ENCODE measurements at regions not wholly inside any gene's neighbourhood (a gene's known extent, or its start where the extent isn't known, plus 50 kb on each side); places are given as distances from the start of the nearest gene placed in this dataset.
"Not testable (repeated sequence)": the region's sequence is repeated elsewhere in the genome, so short reads cannot be mapped to it uniquely, and the experiment has no call there.

DNA sequence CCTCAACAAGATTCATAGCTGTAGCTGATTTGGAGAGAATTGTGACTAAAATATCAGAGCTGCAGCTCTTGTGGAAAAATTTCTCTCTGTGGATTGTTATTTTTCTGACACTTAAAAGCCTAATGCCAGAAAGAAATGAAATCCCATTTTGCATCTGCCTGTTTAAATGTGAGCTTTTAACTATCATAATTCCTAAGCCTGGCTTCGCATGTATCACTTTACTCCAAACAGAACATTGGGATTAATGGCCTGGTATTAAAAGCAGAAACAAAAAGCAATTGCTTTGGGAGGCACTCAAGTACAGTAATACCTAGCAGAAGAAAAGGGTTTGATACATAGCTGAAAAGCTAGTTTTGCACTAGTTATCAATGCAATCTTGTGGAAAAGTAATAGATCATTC, 164.2 kb upstream of the FSHR start:
- no peak overlapping the region for H3K4me2 ChIP-seq
- H3K79me2 ChIP-seq (ENCODE audit: insufficient read depth, low read depth), result no peaks in the 10 kb centered on the region
- no peak overlapping the region for H3K4me3 ChIP-seq (IDR thresholded peaks at IDR 0.05; ENCODE audit: insufficient read depth, low read depth, low read length)
- H4K20me1 ChIP-seq (ENCODE audit: insufficient read depth), result no peaks in the 10 kb centered on the region
- no peaks in the 10 kb centered on the region for H3K36me3 ChIP-seq (ENCODE audit: insufficient read depth)
- H3K27me3 ChIP-seq (ENCODE audit: insufficient read depth, low read depth), result no peaks in the 10 kb centered on the region
- no peak overlapping the region for H3K27ac ChIP-seq
- no peak overlapping the region for H2AFZ ChIP-seq (ENCODE audit: low read depth)
- TF ChIP-seq, protein P1, sequence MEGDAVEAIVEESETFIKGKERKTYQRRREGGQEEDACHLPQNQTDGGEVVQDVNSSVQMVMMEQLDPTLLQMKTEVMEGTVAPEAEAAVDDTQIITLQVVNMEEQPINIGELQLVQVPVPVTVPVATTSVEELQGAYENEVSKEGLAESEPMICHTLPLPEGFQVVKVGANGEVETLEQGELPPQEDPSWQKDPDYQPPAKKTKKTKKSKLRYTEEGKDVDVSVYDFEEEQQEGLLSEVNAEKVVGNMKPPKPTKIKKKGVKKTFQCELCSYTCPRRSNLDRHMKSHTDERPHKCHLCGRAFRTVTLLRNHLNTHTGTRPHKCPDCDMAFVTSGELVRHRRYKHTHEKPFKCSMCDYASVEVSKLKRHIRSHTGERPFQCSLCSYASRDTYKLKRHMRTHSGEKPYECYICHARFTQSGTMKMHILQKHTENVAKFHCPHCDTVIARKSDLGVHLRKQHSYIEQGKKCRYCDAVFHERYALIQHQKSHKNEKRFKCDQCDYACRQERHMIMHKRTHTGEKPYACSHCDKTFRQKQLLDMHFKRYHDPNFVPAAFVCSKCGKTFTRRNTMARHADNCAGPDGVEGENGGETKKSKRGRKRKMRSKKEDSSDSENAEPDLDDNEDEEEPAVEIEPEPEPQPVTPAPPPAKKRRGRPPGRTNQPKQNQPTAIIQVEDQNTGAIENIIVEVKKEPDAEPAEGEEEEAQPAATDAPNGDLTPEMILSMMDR (conservative IDR thresholded peaks at IDR 0.05; ENCODE audit: low read depth, low read length), result no peak
- no peaks in the 10 kb centered on the region for H3K4me1 ChIP-seq (ENCODE audit: low read depth, poor library complexity, severe bottlenecking)
- no peak overlapping the region for H3K9ac ChIP-seq

GRCh38 chr2:49309461-49309860, 155.1 kb upstream of the FSHR start:
- Histone ChIP-seq H3K4me1 (ENCODE audit: low read depth, poor library complexity, severe bottlenecking) (no peaks in the 10 kb centered on the region), H3K79me2 (ENCODE audit: insufficient read depth, low read depth) (no peaks in the 10 kb centered on the region), H3K4me3 (IDR thresholded peaks at IDR 0.05; ENCODE audit: insufficient read depth, low read depth, low read length) (no peak overlapping the region), H3K4me2 (no peak overlapping the region), H3K36me3 (ENCODE audit: insufficient read depth) (no peaks in the 10 kb centered on the region), H3K27ac (no peak overlapping the region), H3K27me3 (ENCODE audit: insufficient read depth, low read depth) (no peaks in the 10 kb centered on the region), H4K20me1 (ENCODE audit: insufficient read depth) (no peaks in the 10 kb centered on the region), H2AFZ (ENCODE audit: low read depth) (no peak overlapping the region), H3K9ac (no peak overlapping the region)
- TF ChIP-seq, protein P1 (conservative IDR thresholded peaks at IDR 0.05; ENCODE audit: low read depth, low read length), result no peak

- H3K79me2 ChIP-seq (ENCODE audit: insufficient read depth, low read depth), result no peaks in the 10 kb centered on the region
- no peaks in the 10 kb centered on the region for H3K36me3 ChIP-seq (ENCODE audit: insufficient read depth)
- H3K4me2 ChIP-seq, result no peak overlapping the region
- H3K9ac ChIP-seq, result no peak overlapping the region
- no peak overlapping the region for H2AFZ ChIP-seq (ENCODE audit: low read depth)
- TF ChIP-seq, protein P1 (conservative IDR thresholded peaks at IDR 0.05; ENCODE audit: low read depth, low read length), result no peak
- H3K27ac ChIP-seq, result no peak overlapping the region
- no peaks in the 10 kb centered on the region for H3K4me1 ChIP-seq (ENCODE audit: low read depth, poor library complexity, severe bottlenecking)
- H4K20me1 ChIP-seq (ENCODE audit: insufficient read depth), result no peaks in the 10 kb centered on the region
- no peaks in the 10 kb centered on the region for H3K27me3 ChIP-seq (ENCODE audit: insufficient read depth, low read depth)
- H3K4me3 ChIP-seq (IDR thresholded peaks at IDR 0.05; ENCODE audit: insufficient read depth, low read depth, low read length), result no peak overlapping the region
These were observed 152.6 kb upstream of the FSHR start for GRCh38 chr2:49306925-49307324.

DNA sequence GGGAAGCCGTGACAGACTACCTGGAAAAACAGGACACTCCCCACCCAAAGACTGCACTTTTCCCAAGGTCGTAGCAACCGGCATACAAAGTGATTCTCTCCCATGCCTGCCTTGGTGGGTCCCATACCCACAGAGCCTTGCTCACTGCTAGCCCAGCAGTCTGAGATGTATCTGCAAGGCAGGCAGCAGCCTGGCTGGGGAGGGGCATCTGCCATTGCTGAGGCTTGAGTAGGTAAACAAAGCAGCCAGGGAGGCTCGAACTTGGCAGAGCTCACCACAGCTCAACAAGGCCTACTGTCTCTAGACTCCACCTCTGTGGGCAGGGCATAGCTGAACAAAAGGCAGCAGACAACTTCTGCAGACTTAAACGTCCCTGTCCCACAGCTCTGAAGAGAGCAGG, 144.4 kb upstream of the FSHR start:
- not testable (repeated sequence) for H3K79me2 ChIP-seq (ENCODE audit: insufficient read depth, low read depth); H4K20me1 ChIP-seq (ENCODE audit: insufficient read depth); H3K27me3 ChIP-seq (ENCODE audit: insufficient read depth, low read depth); H3K9ac ChIP-seq; H3K27ac ChIP-seq; H3K4me2 ChIP-seq; H3K4me3 ChIP-seq (IDR thresholded peaks at IDR 0.05; ENCODE audit: insufficient read depth, low read depth, low read length); H3K36me3 ChIP-seq (ENCODE audit: insufficient read depth); H2AFZ ChIP-seq (ENCODE audit: low read depth); H3K4me1 ChIP-seq (ENCODE audit: low read depth, poor library complexity, severe bottlenecking)

DNA sequence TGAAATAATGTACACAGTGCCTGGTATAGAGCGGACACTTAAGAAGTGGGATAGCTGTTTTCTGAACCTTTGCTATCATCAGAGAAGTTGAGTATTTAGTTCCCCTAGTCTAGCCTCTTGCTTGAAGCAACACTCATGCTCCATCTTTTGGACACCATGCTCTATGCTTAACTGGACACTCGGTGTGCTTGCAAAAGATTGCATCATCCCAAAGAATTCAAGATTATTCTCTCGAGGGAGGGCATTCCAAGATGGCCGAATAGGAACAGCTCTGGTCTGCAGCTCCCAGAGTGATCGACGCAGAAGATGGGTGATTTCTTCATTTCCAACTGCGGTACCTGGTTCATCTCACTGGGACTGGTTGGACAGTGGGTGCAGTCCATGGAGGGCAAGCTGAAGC, 143.9 kb upstream of the FSHR start:
- Histone ChIP-seq H3K27ac (no peak overlapping the region), H3K27me3 (ENCODE audit: insufficient read depth, low read depth) (no peaks in the 10 kb centered on the region), H3K36me3 (ENCODE audit: insufficient read depth) (no peaks in the 10 kb centered on the region), H4K20me1 (ENCODE audit: insufficient read depth) (no peaks in the 10 kb centered on the region), H2AFZ (ENCODE audit: low read depth) (no peak overlapping the region), H3K9ac (no peak overlapping the region), H3K4me2 (no peak overlapping the region), H3K4me3 (IDR thresholded peaks at IDR 0.05; ENCODE audit: insufficient read depth, low read depth, low read length) (no peak overlapping the region), H3K4me1 (ENCODE audit: low read depth, poor library complexity, severe bottlenecking) (no peaks in the 10 kb centered on the region), H3K79me2 (ENCODE audit: insufficient read depth, low read depth) (no peaks in the 10 kb centered on the region)
- TF ChIP-seq, protein P1 (conservative IDR thresholded peaks at IDR 0.05; ENCODE audit: low read depth, low read length), result no peak

All from KMS-11 (cell line).